Fibroblast of lung (primary cell): ENCODE measurements at regions not wholly inside any gene's neighbourhood (a gene's known extent, or its start where the extent isn't known, plus 50 kb on each side); places are given as distances from the start of the nearest gene placed in this dataset.
A peak's percentile ranks its signal among the peaks of the same experiment; 100 is the strongest.

Experiments used
- DNase-seq, 2 donors: peaks; one replicate each; pipeline versions ENCODE4 v3.0.0 to v3.0.0-alpha.2; 2010; ENCODE audit warnings: low read depth in 2 of 2
- H2AFZ ChIP-seq: 2 replicates; pipeline ENCODE4 v1.5.1; 2012; ENCODE audit warnings: low read length, control low read depth, inconsistent platforms
- H3K27ac ChIP-seq: 2 replicates; pipeline ENCODE4 v1.5.1; 2011; ENCODE audit warnings: low read length, control low read depth; ENCODE audit not compliant: insufficient read depth
- H3K27me3 ChIP-seq: 2 replicates; pipeline ENCODE4 v1.5.1; 2011; ENCODE audit warnings: mild to moderate bottlenecking, low read length; ENCODE audit not compliant: control insufficient read depth, insufficient read depth
- H3K36me3 ChIP-seq: 2 replicates; pipeline ENCODE4 v1.5.1; 2011; ENCODE audit warnings: low read length; ENCODE audit not compliant: control insufficient read depth, insufficient read depth
- H3K4me1 ChIP-seq: 2 replicates; pipeline ENCODE4 v1.5.1; 2011; ENCODE audit warnings: low read length; ENCODE audit not compliant: control insufficient read depth, insufficient read depth; ENCODE audit errors: extremely low read depth
- H3K4me2 ChIP-seq: 2 replicates; pipeline ENCODE4 v1.5.1; 2011; ENCODE audit warnings: low read length, control low read depth; ENCODE audit not compliant: insufficient read depth; ENCODE audit errors: extremely low read depth
- H3K4me3 ChIP-seq, 4 experiments: fragments of 200-600 bp in 1 of 4; sonication (generic) in 1 of 4; replicated peaks in 1 of 4; 2 replicates each; pipeline ENCODE4 v1.5.1; 2011 to 2016; ENCODE audit warnings: low read length in 4 of 4, low read depth in 3 of 4, mild to moderate bottlenecking in 3 of 4, control low read depth in 2 of 4, inconsistent platforms in 1 of 4, mixed read lengths in 1 of 4; ENCODE audit not compliant: insufficient read depth in 1 of 4; ENCODE audit errors: control extremely low read depth in 1 of 4
- H3K79me2 ChIP-seq: 2 replicates; pipeline ENCODE4 v1.5.1; 2012; ENCODE audit warnings: mild to moderate bottlenecking, low read length, inconsistent platforms; ENCODE audit not compliant: control insufficient read depth, insufficient read depth
- H3K9ac ChIP-seq: 2 replicates; pipeline ENCODE4 v1.5.1; 2011; ENCODE audit warnings: mild to moderate bottlenecking, low read length, control low read depth; ENCODE audit not compliant: insufficient read depth
- H3K9me3 ChIP-seq: 2 replicates; pipeline ENCODE4 v1.5.1; 2012; ENCODE audit warnings: low read depth, low read length; ENCODE audit not compliant: control insufficient read depth, insufficient read depth
- H4K20me1 ChIP-seq: 2 replicates; pipeline ENCODE4 v1.5.1; 2011; ENCODE audit warnings: low read length; ENCODE audit not compliant: control insufficient read depth, insufficient read depth; ENCODE audit errors: extremely low read depth
- EZH2 ChIP-seq: IDR thresholded peaks from 2 replicates; pipeline ENCODE4 v1.5.1; 2012; ENCODE audit warnings: low read length, control low read depth, mild to moderate bottlenecking; ENCODE audit errors: missing control alignments
- TF ChIP-seq, protein P1 (sequence below), 2 donors: IDR thresholded peaks in 1 of 2; conservative IDR thresholded peaks in 1 of 2; 1 replicate in 1 of 2; 2 replicates in 1 of 2; pipeline ENCODE4 v1.5.1; 2011 to 2012; ENCODE audit warnings: low read length in 2 of 2, control low read depth in 1 of 2, inconsistent platforms in 1 of 2, low read depth in 1 of 2, mild to moderate bottlenecking in 1 of 2

DNA sequence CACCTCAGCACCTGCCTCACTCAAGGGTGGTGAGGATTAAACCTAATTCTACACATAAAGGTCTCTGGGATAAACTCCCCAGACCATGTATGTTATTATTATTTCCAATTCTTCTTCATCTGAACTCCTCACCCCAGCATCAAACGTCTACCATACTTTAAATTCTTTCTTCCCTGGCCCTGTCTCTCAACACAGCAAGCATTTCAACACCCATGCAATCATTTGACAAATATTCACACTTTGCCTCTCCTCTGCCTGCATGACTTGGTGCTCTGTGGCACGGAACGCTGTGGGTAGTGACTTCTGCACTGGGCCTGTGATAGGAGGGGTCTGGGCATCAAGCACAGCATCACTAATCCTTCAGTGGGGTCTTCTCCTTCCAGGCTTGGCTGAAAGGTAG lies 490.8 kb downstream of the TNS3 start:
- peak in 1 of 2 donors; percentile 61 for DNase-seq
- H3K36me3 ChIP-seq = no peaks in the 10 kb centered on the region
- no peak overlapping the region for H3K4me3 ChIP-seq
- no peak overlapping the region for H2AFZ ChIP-seq
- peaks cover 4% of the 10 kb centered on the region for H3K4me1 ChIP-seq
- H3K9me3 ChIP-seq = no peaks in the 10 kb centered on the region
- H3K27me3 ChIP-seq = no peaks in the 10 kb centered on the region
- H3K27ac ChIP-seq = no peak overlapping the region
- H3K79me2 ChIP-seq = no peaks in the 10 kb centered on the region
- H4K20me1 ChIP-seq = no peaks in the 10 kb centered on the region
- H3K9ac ChIP-seq = no peak overlapping the region
- peak overlapping the region; percentile 20 for H3K4me2 ChIP-seq
- TF ChIP-seq EZH2 = no peak
- TF ChIP-seq, protein P1, sequence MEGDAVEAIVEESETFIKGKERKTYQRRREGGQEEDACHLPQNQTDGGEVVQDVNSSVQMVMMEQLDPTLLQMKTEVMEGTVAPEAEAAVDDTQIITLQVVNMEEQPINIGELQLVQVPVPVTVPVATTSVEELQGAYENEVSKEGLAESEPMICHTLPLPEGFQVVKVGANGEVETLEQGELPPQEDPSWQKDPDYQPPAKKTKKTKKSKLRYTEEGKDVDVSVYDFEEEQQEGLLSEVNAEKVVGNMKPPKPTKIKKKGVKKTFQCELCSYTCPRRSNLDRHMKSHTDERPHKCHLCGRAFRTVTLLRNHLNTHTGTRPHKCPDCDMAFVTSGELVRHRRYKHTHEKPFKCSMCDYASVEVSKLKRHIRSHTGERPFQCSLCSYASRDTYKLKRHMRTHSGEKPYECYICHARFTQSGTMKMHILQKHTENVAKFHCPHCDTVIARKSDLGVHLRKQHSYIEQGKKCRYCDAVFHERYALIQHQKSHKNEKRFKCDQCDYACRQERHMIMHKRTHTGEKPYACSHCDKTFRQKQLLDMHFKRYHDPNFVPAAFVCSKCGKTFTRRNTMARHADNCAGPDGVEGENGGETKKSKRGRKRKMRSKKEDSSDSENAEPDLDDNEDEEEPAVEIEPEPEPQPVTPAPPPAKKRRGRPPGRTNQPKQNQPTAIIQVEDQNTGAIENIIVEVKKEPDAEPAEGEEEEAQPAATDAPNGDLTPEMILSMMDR (conservative IDR thresholded peaks at IDR 0.05 in 1 of 2, IDR thresholded peaks at IDR 0.05 in 1 of 2; ENCODE audit: low read depth in 1 of 2, low read length in 2 of 2) = no peak

DNA sequence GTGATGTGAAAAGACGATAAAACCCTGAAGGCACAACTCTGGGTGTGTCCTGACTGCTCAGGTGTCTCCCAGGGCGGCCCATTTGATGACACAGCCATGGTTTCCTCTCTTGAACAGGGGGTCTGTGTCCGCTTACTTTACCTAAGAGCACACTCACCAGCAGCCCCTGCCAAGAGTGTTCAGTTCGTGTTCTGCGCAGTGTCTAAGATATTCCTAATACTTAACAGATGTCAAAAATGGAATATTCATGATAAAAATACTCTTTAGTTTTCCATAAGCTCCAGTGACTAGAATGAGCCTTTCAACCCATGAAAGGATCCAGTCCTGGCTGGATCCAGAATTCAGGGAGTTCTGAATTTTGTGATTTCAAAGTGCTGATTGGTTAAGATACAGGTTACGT lies 492.4 kb downstream of the TNS3 start:
- H3K9me3 ChIP-seq = no peaks in the 10 kb centered on the region
- no peak for TF ChIP-seq EZH2
- TF ChIP-seq, protein P1 (conservative IDR thresholded peaks at IDR 0.05 in 1 of 2, IDR thresholded peaks at IDR 0.05 in 1 of 2; ENCODE audit: low read depth in 1 of 2, low read length in 2 of 2) = no peak

DNA sequence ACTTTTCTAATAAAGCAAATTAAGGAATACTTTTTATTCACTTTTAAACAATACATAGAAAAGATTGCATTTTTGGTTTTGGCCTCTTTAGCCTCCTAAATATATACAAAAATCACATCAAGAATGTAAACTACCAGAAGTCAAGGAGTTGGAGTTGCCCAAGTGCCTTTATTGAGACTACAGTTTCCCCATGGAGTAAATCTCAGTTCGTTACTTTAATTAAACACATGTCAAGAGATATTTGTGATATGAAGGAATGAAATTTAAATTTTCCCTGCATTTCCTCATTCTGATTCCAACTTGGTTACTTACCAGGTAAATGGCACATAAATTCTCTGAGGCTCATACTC lies 492.9 kb downstream of the TNS3 start:
- no peak overlapping the region for H3K4me2 ChIP-seq
- H3K27ac ChIP-seq = no peak overlapping the region
- no peak overlapping the region for H3K4me3 ChIP-seq
- no peaks in the 10 kb centered on the region for H3K36me3 ChIP-seq
- H4K20me1 ChIP-seq = no peaks in the 10 kb centered on the region
- H3K4me1 ChIP-seq = peaks cover 4% of the 10 kb centered on the region
- no peaks in the 10 kb centered on the region for H3K9me3 ChIP-seq
- no peak for DNase-seq
- no peaks in the 10 kb centered on the region for H3K27me3 ChIP-seq
- no peak overlapping the region for H2AFZ ChIP-seq
- H3K9ac ChIP-seq = no peak overlapping the region
- H3K79me2 ChIP-seq = no peaks in the 10 kb centered on the region
- TF ChIP-seq, protein P1 (conservative IDR thresholded peaks at IDR 0.05 in 1 of 2, IDR thresholded peaks at IDR 0.05 in 1 of 2; ENCODE audit: low read depth in 1 of 2, low read length in 2 of 2) = no peak
- TF ChIP-seq EZH2 = no peak

More for the DNA sequence above, 492.4 kb downstream of the TNS3 start:
- H3K27ac ChIP-seq = no peak overlapping the region
- H3K36me3 ChIP-seq = no peaks in the 10 kb centered on the region
- H3K79me2 ChIP-seq = no peaks in the 10 kb centered on the region
- peaks cover 4% of the 10 kb centered on the region for H3K4me1 ChIP-seq
- H4K20me1 ChIP-seq = no peaks in the 10 kb centered on the region
- no peak overlapping the region for H3K4me2 ChIP-seq
- H2AFZ ChIP-seq = no peak overlapping the region
- no peak overlapping the region for H3K4me3 ChIP-seq
- H3K27me3 ChIP-seq = no peaks in the 10 kb centered on the region
- no peak overlapping the region for H3K9ac ChIP-seq
- no peak for DNase-seq
